Omental fat pad (tissue), 3 donors: ENCODE measurements at regions not wholly inside any gene's neighbourhood (a gene's known extent, or its start where the extent isn't known, plus 50 kb on each side); places are given as distances from the start of the nearest gene placed in this dataset.
"Not testable (repeated sequence)": the region's sequence is repeated elsewhere in the genome, so short reads cannot be mapped to it uniquely, and the experiment has no call there.

Experiments
- ATAC-seq: fragments of 150-250 bp; one replicate; pipeline ENCODE4 v1.9.1; 2016; ENCODE audit warnings: mild to moderate bottlenecking, moderate library complexity; ENCODE audit not compliant: low FRiP score
- DNase-seq: peaks from one replicate; pipeline ENCODE4 v3.0.0-alpha.2; 2019; ENCODE audit warnings: low spot score
- CTCF ChIP-seq, 3 donors: fragments of 450-650 bp; IDR thresholded peaks; one replicate each; pipeline ENCODE4 v1.5.1; 2016 to 2017; ENCODE audit warnings: antibody characterized with exemption in 3 of 3, mild to moderate bottlenecking in 3 of 3, moderate library complexity in 2 of 3

- no peak for ATAC-seq
- no peak for TF ChIP-seq CTCF (IDR thresholded peaks at IDR 0.05)
- no peak for DNase-seq
Observed at GRCh38 chr4:104330125-104330905, 164.4 kb downstream of the CXXC4 start.

- not testable (repeated sequence) for ATAC-seq, DNase-seq
Observed at GRCh38 chr4:104326991-104327694, 167.6 kb downstream of the CXXC4 start.

- no peak for TF ChIP-seq CTCF (IDR thresholded peaks at IDR 0.05)
- DNase-seq (no peak), ATAC-seq (no peak)
Observed at GRCh38 chr4:104302731-104303130, 192.0 kb downstream of the CXXC4 start.

- ATAC-seq = no peak
- DNase-seq = no peak
- TF ChIP-seq CTCF (IDR thresholded peaks at IDR 0.05) = no peak
Observed at GRCh38 chr4:104294811-104295210, 199.9 kb downstream of the CXXC4 start.

- no peak for ATAC-seq
- no peak for DNase-seq
Observed at GRCh38 chr4:104286867-104287266, 207.8 kb downstream of the CXXC4 start.

GRCh38 chr4:104283303-104283702 lies 211.4 kb downstream of the CXXC4 start:
- no peak for TF ChIP-seq CTCF (IDR thresholded peaks at IDR 0.05)
- DNase-seq (no peak), ATAC-seq (no peak)

More at GRCh38 chr4:104286867-104287266, 207.8 kb downstream of the CXXC4 start:
- TF ChIP-seq CTCF (IDR thresholded peaks at IDR 0.05) = no peak

- DNase-seq (no peak), ATAC-seq (no peak)
- TF ChIP-seq CTCF (IDR thresholded peaks at IDR 0.05) = no peak
Observed at GRCh38 chr4:104279744-104280143, 214.9 kb downstream of the CXXC4 start.
